MCF 10A (cell line): ENCODE measurements at regions not wholly inside any gene's neighbourhood (a gene's known extent, or its start where the extent isn't known, plus 50 kb on each side); places are given as distances from the start of the nearest gene placed in this dataset.

Experiments
- BruUV-seq: library from RNA; stranded (reverse); fragments of 400-500 nt; replicated peaks from 2 replicates; lab custom pipeline; 2021; lab: Mats Ljungman, UMichigan
- CTCF ChIA-PET: fragments of 300-600 bp; sonication (Branson Sonifier 250); formaldehyde crosslinking; extraction: SDS; loops from one replicate; lab custom pipeline; 2021; ENCODE audit warnings: antibody characterized with exemption, inconsistent platforms; lab: Yijun Ruan, JAX
- POLR2A ChIA-PET: fragments of 300-600, 350-650 bp; sonication (Branson Sonifier 250); formaldehyde crosslinking; extraction: SDS; loops from one replicate; lab custom pipeline; 2020; ENCODE audit warnings: antibody characterized with exemption, inconsistent platforms; lab: Yijun Ruan, JAX
- DNase-seq: peaks from one replicate; pipeline ENCODE4 v3.0.0-alpha.2; 2018; ENCODE audit not compliant: unreplicated experiment
- H3K27ac Mint-ChIP-seq: one replicate; pipeline ENCODE4 v1.8.0; 2022; ENCODE audit warnings: mild to moderate bottlenecking, low read depth, mixed read lengths; ENCODE audit not compliant: unreplicated experiment
- H3K27me3 Mint-ChIP-seq: one replicate; pipeline ENCODE4 v1.8.0; 2022; ENCODE audit warnings: mixed read lengths; ENCODE audit not compliant: insufficient read depth, unreplicated experiment
- H3K36me3 Mint-ChIP-seq: one replicate; pipeline ENCODE4 v1.8.0; 2022; ENCODE audit warnings: mild to moderate bottlenecking, moderate library complexity, mixed read lengths; ENCODE audit not compliant: insufficient read depth, unreplicated experiment
- H3K4me1 Mint-ChIP-seq: one replicate; pipeline ENCODE4 v1.8.0; 2022; ENCODE audit warnings: mixed read lengths; ENCODE audit not compliant: insufficient read depth, unreplicated experiment
- H3K4me3 Mint-ChIP-seq: one replicate; pipeline ENCODE4 v1.8.0; 2022; ENCODE audit warnings: mild to moderate bottlenecking, moderate library complexity, mixed read lengths; ENCODE audit not compliant: unreplicated experiment
- H3K9me3 Mint-ChIP-seq: one replicate; pipeline ENCODE4 v1.8.0; 2022; ENCODE audit warnings: mixed read lengths; ENCODE audit not compliant: unreplicated experiment
- intact Hi-C: fragments of 100-400 bp; cut with micrococcal nuclease; formaldehyde crosslinking; loops from 2 replicates; pipeline ENCODE4 v1.14.1; 2022
- TF ChIP-seq, protein P1 (sequence below): fragments of 200-600 bp; IDR thresholded peaks from one replicate; pipeline ENCODE4 v1.8.0; 2022; ENCODE audit warnings: antibody characterized with exemption, mild to moderate bottlenecking; ENCODE audit not compliant: unreplicated experiment

DNA sequence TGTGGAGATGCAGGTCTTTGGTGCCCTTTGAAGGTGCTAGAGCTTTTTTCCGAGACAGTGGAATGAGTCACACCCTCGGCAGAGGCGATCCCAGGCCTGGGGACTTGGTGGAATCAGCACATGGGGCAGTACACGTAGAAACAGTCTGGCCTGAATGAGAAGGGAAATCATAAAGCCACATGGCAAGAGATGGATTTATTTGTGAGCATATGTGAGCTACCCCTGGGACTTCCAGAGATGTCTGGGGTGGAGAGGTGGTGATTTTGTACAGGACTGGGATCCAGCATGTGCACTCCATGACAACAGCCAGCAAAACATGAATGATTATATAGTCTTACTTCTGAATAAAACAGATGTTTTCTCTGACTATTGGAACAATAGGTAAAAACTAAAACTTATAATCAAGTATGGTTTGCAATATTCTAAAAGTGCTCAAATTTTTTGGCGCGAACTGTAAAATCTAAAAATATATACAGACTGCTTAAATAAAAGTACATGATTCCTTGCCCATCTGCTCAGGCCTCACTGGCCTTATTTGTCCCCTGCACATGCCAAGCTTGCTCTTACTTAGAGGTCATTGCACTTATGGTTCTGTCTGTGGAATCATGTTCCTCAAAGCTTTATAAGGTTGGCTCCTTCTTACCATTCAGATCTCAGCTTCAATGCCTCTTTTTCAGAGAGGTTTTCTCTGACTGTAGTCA, 54.7 kb upstream of the SMARCA2 start:
- no peaks in the 10 kb centered on the region for H3K36me3 Mint-ChIP-seq
- no peak for DNase-seq
- no peaks in the 10 kb centered on the region for H3K4me1 Mint-ChIP-seq
- no peaks in the 10 kb centered on the region for H3K9me3 Mint-ChIP-seq
- no peak overlapping the region for H3K27ac Mint-ChIP-seq
- TF ChIP-seq, protein P1, sequence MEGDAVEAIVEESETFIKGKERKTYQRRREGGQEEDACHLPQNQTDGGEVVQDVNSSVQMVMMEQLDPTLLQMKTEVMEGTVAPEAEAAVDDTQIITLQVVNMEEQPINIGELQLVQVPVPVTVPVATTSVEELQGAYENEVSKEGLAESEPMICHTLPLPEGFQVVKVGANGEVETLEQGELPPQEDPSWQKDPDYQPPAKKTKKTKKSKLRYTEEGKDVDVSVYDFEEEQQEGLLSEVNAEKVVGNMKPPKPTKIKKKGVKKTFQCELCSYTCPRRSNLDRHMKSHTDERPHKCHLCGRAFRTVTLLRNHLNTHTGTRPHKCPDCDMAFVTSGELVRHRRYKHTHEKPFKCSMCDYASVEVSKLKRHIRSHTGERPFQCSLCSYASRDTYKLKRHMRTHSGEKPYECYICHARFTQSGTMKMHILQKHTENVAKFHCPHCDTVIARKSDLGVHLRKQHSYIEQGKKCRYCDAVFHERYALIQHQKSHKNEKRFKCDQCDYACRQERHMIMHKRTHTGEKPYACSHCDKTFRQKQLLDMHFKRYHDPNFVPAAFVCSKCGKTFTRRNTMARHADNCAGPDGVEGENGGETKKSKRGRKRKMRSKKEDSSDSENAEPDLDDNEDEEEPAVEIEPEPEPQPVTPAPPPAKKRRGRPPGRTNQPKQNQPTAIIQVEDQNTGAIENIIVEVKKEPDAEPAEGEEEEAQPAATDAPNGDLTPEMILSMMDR = no peak
- H3K4me3 Mint-ChIP-seq = no peak overlapping the region
- no TSS peak for BruUV-seq
- POLR2A ChIA-PET = interaction anchor here (0.7 kb wide), 1 partner anchor 54 kb away, joined by 3 read pairs; the partner anchor contains the start of gene SMARCA2
- peaks cover 31% of the 10 kb centered on the region for H3K27me3 Mint-ChIP-seq
- intact Hi-C loops = no loop called here
- CTCF ChIA-PET = no interaction called here

DNA sequence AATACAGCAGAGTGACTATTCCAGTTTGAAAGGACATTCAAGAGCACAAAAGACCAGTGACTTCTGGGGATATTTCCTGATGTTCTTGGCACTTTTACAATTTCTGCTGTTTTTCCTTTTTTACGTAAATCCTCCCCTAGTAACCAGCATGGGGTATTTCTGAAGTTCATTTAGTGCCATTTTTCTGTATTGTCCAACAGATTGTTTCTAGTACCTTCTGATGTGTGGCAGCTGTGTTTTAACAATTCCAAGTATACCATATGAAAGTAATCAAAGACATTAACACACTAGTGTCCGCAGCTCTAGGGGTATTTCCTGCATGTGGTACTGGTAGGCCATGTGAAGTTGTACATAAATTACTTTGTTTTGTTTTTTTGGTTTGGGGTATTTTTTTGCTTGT, 53.0 kb upstream of the SMARCA2 start:
- no TSS peak for BruUV-seq
- Mint-ChIP-seq H3K9me3 (no peaks in the 10 kb centered on the region), H3K27me3 (peaks cover 33% of the 10 kb centered on the region), H3K27ac (no peak overlapping the region), H3K36me3 (no peaks in the 10 kb centered on the region), H3K4me1 (no peaks in the 10 kb centered on the region), H3K4me3 (no peak overlapping the region)
- ChIA-PET POLR2A (interaction anchor here (1.3 kb wide), 1 partner anchor 53 kb away, joined by 7 read pairs; the partner anchor contains the start of gene SMARCA2), CTCF (interaction anchor here (0.8 to 1.7 kb wide), 2 partner anchors 14 to 22 kb away, joined by 3 read pairs; no protein-coding TSS in a partner anchor)
- no peak for DNase-seq
- TF ChIP-seq, protein P1 = no peak
- intact Hi-C loops = no loop called here

DNA sequence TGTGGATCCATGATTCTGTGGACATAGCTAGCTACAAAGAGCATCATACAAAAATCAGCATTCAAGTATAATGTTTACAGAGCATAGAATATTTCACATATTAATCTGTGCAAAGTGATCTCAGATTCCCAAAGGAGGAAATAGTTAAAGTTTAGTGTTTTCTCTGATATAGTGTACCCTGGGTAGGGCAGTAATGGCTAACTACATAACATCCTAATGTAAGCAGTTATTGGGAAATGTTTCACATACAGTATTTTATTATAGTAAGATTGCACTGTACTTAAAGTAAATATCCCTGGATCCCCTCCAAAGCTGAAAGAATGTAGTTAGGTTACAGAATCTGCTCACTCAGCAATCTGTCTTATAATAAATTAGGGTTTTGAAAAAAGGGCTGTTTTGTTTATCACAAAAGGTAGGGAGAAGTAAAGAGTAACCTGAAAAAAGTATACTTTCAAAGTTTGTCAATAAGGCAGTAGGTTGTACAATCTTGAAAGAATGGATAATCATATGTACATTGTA, 52.5 kb upstream of the SMARCA2 start:
- POLR2A ChIA-PET = interaction anchor here (1.3 to 2.7 kb wide), 2 partner anchors 16 to 52 kb away, joined by 7 to 8 read pairs; partner anchors contain the start of gene SMARCA2
- Mint-ChIP-seq H3K27me3 (peaks cover 35% of the 10 kb centered on the region), H3K36me3 (no peaks in the 10 kb centered on the region), H3K4me1 (no peaks in the 10 kb centered on the region), H3K27ac (no peak overlapping the region), H3K9me3 (no peaks in the 10 kb centered on the region), H3K4me3 (no peak overlapping the region)
- TF ChIP-seq, protein P1 = no peak
- DNase-seq = no peak
- CTCF ChIA-PET = interaction anchor here (0.8 to 1.7 kb wide), 3 partner anchors 14 to 23 kb away, joined by 3 read pairs; no protein-coding TSS in a partner anchor
- intact Hi-C loops = no loop called here
- BruUV-seq = no TSS peak

DNA sequence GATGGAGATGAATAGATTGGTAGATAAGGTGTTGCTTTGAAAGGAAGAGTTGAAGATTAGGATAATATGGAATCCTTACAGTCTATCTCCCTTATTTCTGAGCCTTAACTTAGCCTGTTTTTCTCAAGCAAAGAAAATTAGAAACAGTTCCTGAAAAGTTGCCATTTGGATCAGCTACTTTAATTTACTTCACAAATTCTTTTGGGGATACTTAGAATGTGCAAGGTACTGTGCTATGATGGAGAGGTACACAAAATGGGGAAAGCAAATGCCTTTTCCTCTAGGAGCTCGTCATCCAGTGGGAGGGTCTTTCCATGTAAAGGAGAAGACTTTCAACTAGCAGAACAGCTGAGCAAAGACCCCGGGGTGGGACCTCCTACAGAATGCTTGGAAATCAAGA, 51.1 kb upstream of the SMARCA2 start:
- CTCF ChIA-PET = interaction anchor here (0.6 to 0.7 kb wide), 2 partner anchors 17 to 955 kb away, joined by 4 to 5 read pairs; no protein-coding TSS in a partner anchor
- BruUV-seq = no TSS peak
- Mint-ChIP-seq H3K9me3 (no peaks in the 10 kb centered on the region), H3K4me3 (no peak overlapping the region), H3K27me3 (peaks cover 27% of the 10 kb centered on the region), H3K36me3 (no peaks in the 10 kb centered on the region), H3K27ac (no peak overlapping the region), H3K4me1 (no peaks in the 10 kb centered on the region)
- intact Hi-C loops = no loop called here
- no peak for DNase-seq
- TF ChIP-seq, protein P1 = no peak
- POLR2A ChIA-PET = interaction anchor here (2.7 kb wide), 1 partner anchor 14 kb away, joined by 8 read pairs; no protein-coding TSS in a partner anchor
